Colon (tissue), 2 donors: ENCODE measurements at regions not wholly inside any gene's neighbourhood (a gene's known extent, or its start where the extent isn't known, plus 50 kb on each side); places are given as distances from the start of the nearest gene placed in this dataset.

ENCODE experiments used
- FAIRE-seq: peaks from 2 replicates; lab custom pipeline; 2012; peaks lifted over from hg19 to GRCh38; lab: Jason Lieb, UNC
- donor health status: control.
- donor health status: control.

- peak; percentile 14 for FAIRE-seq
Measured at GRCh38 chrX:5526191-5526590, 702.5 kb downstream of the NLGN4X start.

DNA sequence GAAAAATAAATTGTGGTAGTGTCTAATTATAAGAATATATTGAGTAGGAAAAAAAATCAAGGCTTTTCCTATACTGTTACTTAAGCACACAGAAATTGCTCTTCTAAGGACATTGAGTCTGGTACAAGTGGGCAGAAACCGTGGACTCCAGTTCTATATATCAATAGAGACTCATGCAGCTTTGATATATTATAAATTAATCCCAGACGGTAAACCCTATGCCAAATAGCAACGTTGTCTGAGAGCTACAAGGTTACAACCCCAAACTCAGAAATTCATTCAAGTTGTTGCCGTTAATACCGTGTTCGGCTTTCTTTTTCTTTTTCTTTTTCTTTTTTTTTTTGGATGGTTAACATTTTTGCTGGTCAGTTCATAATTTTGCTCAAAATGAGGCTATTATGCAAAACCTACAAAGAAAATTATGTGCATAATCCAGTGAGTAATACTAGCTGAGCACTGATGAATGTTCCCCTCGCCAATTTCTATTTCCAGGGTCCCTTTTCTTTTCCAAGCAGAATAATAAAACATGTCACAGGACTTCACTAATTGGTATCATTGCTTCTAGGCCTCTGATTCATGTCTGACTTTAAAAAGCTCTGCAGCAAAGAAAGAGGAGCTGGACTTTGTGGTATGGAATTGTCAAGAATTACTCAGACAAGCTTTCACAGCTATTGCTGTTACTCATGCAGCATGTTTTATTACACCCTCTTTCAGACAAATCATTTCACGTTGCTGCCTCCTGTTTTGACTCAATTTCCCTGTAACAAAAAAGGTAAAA, 737.7 kb downstream of the NLGN4X start:
- no peak for FAIRE-seq

- no peak for FAIRE-seq
Measured at GRCh38 chrX:5474282-5474681, 754.4 kb downstream of the NLGN4X start.

GRCh38 chrX:5458300-5458842, 770.3 kb downstream of the NLGN4X start:
- no peak for FAIRE-seq

GRCh38 chrX:5449323-5449722, 779.3 kb downstream of the NLGN4X start:
- no peak for FAIRE-seq

GRCh38 chrX:5431823-5432222, 796.8 kb downstream of the NLGN4X start:
- FAIRE-seq, result peak; percentile 5

- no peak for FAIRE-seq
Measured at GRCh38 chrX:5425119-5425518, 803.5 kb downstream of the NLGN4X start.

- FAIRE-seq, result no peak
Measured at GRCh38 chrX:5417381-5417780, 811.3 kb downstream of the NLGN4X start.

GRCh38 chrX:5415738-5416137, 812.9 kb downstream of the NLGN4X start:
- FAIRE-seq, result no peak

GRCh38 chrX:5409106-5409505, 819.6 kb downstream of the NLGN4X start:
- FAIRE-seq, result no peak

GRCh38 chrX:5402461-5402860, 826.2 kb downstream of the NLGN4X start:
- no peak for FAIRE-seq

GRCh38 chrX:5399403-5399802, 829.3 kb downstream of the NLGN4X start:
- FAIRE-seq, result no peak

GRCh38 chrX:5397409-5397808, 831.3 kb downstream of the NLGN4X start:
- no peak for FAIRE-seq

DNA sequence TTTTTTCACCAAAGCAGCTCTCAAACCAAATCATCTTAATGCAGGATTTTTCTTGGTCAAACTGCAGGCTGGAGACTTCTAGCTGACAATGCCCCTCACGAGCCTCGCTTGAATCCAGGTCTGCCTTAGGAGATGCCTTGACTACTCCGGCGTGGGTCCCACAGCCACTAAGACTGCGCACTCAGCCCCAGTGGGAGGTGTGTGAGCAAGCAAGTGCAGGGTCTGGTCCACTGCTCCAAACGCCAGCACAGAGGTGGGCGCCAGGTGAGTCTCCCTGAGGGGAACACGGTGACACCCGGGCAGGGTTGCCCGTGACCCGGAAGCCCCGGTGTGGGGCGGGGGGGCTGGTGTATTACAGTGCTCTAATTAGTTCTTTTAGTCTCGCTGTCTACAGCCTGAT, 838.3 kb downstream of the NLGN4X start:
- FAIRE-seq, result no peak

- FAIRE-seq, result no peak
Measured at GRCh38 chrX:5388087-5388486, 840.6 kb downstream of the NLGN4X start.

DNA sequence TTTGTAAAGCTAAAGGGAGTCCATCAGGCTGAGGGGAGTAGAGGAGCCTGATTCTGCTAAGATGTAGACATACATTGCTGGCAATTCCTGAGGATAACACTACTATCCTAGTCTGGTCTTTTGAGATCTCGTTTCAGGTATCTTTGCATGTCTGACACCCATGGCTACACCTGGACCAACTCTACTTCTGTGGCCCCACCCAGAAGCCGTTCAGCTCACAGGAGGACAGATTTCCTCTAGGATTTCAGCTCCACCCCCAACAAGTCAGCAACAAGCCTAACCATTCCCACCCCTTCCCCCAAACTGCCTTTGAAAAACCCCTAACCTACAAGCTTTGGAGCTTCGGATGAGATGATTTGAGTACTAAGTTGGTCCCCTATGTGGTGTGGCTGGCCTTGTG, 848.2 kb downstream of the NLGN4X start:
- FAIRE-seq, result no peak

GRCh38 chrX:5341902-5342301, 886.8 kb downstream of the NLGN4X start:
- no peak for FAIRE-seq

DNA sequence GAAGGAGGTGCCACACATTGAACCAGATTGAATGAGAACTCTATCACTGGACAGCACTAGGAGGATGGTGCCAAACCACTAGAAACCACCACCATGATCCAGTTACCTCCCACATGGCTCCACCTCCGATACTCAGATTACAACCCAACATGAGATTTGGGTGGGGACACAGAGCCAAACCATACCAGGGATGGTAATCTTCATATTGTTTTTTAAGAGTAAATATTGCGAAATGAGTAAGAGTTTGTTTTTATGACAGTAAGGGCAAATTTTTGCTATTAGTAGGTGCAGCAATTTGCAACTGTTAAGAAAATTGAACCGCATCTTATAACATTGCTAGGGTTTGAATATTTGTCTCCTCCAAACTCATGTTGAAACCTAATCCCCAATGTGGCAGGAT, 891.5 kb downstream of the NLGN4X start:
- FAIRE-seq, result no peak

GRCh38 chrX:5324546-5324945, 904.1 kb downstream of the NLGN4X start:
- no peak for FAIRE-seq

GRCh38 chrX:5314148-5314547, 914.5 kb downstream of the NLGN4X start:
- no peak for FAIRE-seq

- no peak for FAIRE-seq
Measured at GRCh38 chrX:5307416-5307815, 921.3 kb downstream of the NLGN4X start.

- FAIRE-seq, result no peak
Measured at GRCh38 chrX:5306654-5307121, 922.0 kb downstream of the NLGN4X start.

DNA sequence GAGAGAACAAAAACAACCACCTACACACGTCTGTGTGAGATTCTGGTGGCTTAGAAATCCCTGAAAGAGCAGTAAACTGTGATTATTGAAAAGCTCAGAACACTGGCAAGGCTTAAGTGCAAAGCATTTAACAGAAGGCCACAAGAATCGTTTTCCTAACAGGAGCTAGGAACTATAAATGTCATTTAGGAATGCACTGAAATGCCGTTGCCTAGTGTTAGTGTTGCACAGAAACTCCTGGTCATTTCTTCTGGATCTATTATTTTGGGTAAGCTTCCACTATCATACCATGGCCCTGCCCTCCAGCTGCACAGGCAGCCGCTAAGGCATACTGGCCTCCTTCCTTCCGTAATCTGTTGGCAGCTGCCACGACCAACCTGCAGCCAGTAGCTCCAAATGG, 923.2 kb downstream of the NLGN4X start:
- no peak for FAIRE-seq

DNA sequence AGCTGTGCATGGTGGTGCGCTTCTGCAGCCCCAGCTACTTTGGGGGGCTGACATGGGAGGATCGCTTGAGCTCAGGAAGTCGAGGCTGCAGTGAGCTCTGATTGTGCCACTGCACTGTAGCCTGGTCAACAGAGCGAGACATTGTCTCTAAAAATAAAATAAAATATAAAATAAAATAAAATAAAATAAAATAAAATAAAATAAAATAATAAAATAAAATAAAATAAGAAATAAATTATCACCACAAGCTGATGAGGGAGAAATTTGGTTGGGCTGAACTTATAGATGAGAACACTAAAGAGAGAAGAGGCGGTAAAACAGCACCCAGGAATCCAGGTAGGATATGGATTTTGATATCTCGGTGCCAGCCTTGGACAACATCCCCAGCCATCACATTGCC, 933.7 kb downstream of the NLGN4X start:
- no peak for FAIRE-seq
